Loucy (cell line): ENCODE measurements at regions not wholly inside any gene's neighbourhood (a gene's known extent, or its start where the extent isn't known, plus 50 kb on each side); places are given as distances from the start of the nearest gene placed in this dataset.

Source experiments
- H2AFZ ChIP-seq: fragments of 200-600 bp; sonication (generic); 2 replicates; pipeline ENCODE4 v1.6.0; 2016; ENCODE audit warnings: antibody characterized with exemption, mild to moderate bottlenecking, low read length, moderate library complexity
- H3F3A ChIP-seq: fragments of 200-600 bp; 2 replicates; pipeline ENCODE4 v1.6.0; 2016; ENCODE audit warnings: antibody characterized with exemption, low read depth, mild to moderate bottlenecking
- H3K27me3 ChIP-seq: fragments of 200-600 bp; sonication (generic); 2 replicates; pipeline ENCODE4 v1.6.1; 2014; ENCODE audit warnings: low read length, mild to moderate bottlenecking; ENCODE audit not compliant: insufficient read depth, poor library complexity, severe bottlenecking
- H3K36me3 ChIP-seq: fragments of 200-600 bp; sonication (generic); 2 replicates; pipeline ENCODE4 v1.6.1; 2016; ENCODE audit warnings: low read length; ENCODE audit not compliant: insufficient read depth
- H3K4me1 ChIP-seq: fragments of 200-600 bp; sonication (generic); 2 replicates; pipeline ENCODE4 v1.5.1; 2014; ENCODE audit warnings: low read length, mild to moderate bottlenecking; ENCODE audit not compliant: insufficient read depth, poor library complexity, severe bottlenecking
- H3K4me2 ChIP-seq: fragments of 200-600 bp; sonication (generic); 2 replicates; pipeline ENCODE4 v1.6.0; 2014; ENCODE audit warnings: antibody characterized with exemption, low read length, low read depth, mild to moderate bottlenecking; ENCODE audit not compliant: poor library complexity, severe bottlenecking
- H3K4me3 ChIP-seq: fragments of 200-600 bp; sonication (generic); 2 replicates; pipeline ENCODE4 v1.5.1; 2014; ENCODE audit warnings: low read length, mild to moderate bottlenecking, mixed read lengths; ENCODE audit not compliant: poor library complexity, severe bottlenecking
- H3K79me2 ChIP-seq: fragments of 200-600 bp; sonication (generic); 2 replicates; pipeline ENCODE4 v1.6.1; 2014; ENCODE audit warnings: low read length; ENCODE audit not compliant: insufficient read depth
- H3K9ac ChIP-seq: fragments of 200-600 bp; sonication (generic); 2 replicates; pipeline ENCODE4 v1.6.0; 2014; ENCODE audit warnings: mild to moderate bottlenecking, low read depth, low read length, moderate library complexity; ENCODE audit not compliant: poor library complexity, severe bottlenecking
- H3K9me2 ChIP-seq: fragments of 200-600 bp; sonication (generic); replicated peaks from 2 replicates; pipeline ENCODE4 v1.6.1; 2016; ENCODE audit warnings: low read depth, low read length, mixed read lengths
- H3K9me3 ChIP-seq: fragments of 200-600 bp; sonication (generic); 2 replicates; pipeline ENCODE4 v1.6.1; 2014; ENCODE audit warnings: mild to moderate bottlenecking, antibody characterized with exemption, low read length, low read depth; ENCODE audit not compliant: insufficient read depth
- H4K20me1 ChIP-seq: fragments of 200-600 bp; sonication (generic); 2 replicates; pipeline ENCODE4 v1.6.0; 2014; ENCODE audit warnings: antibody characterized with exemption, low read length, mild to moderate bottlenecking; ENCODE audit not compliant: insufficient read depth, poor library complexity, severe bottlenecking
- CTCF ChIP-seq: fragments of 200-600 bp; sonication (generic); conservative IDR thresholded peaks from 2 replicates; pipeline ENCODE4 v1.5.1; 2014; ENCODE audit warnings: mild to moderate bottlenecking, antibody characterized with exemption, low read length
- EZH2phosphoT487 ChIP-seq: fragments of 200-600 bp; IDR thresholded peaks from 2 replicates; pipeline ENCODE4 v1.6.1; 2018; ENCODE audit warnings: antibody characterized with exemption, mild to moderate bottlenecking, moderate library complexity, borderline replicate concordance

- Histone ChIP-seq H3K27me3 (no peaks in the 10 kb centered on the region), H2AFZ (no peak overlapping the region), H4K20me1 (no peaks in the 10 kb centered on the region), H3K9me3 (no peaks in the 10 kb centered on the region; the same call in 1 of the 2 replicates), H3F3A (no peaks in the 10 kb centered on the region), H3K79me2 (no peaks in the 10 kb centered on the region), H3K4me3 (no peak overlapping the region), H3K9ac (no peak overlapping the region), H3K4me1 (no peaks in the 10 kb centered on the region), H3K36me3 (no peaks in the 10 kb centered on the region), H3K9me2 (no peaks in the 10 kb centered on the region), H3K4me2 (no peak overlapping the region)
- no peak for TF ChIP-seq EZH2phosphoT487
- no peak for TF ChIP-seq CTCF
Measured at GRCh38 chr14:53478174-53478573, 325.1 kb upstream of the DDHD1 start.

- no peak for TF ChIP-seq EZH2phosphoT487
- TF ChIP-seq CTCF, result no peak
- H3K36me3 ChIP-seq, result no peaks in the 10 kb centered on the region
- no peaks in the 10 kb centered on the region for H3K9me2 ChIP-seq
- no peak overlapping the region for H3K4me3 ChIP-seq
- H3K4me1 ChIP-seq, result no peaks in the 10 kb centered on the region
- H3K9ac ChIP-seq, result no peak overlapping the region
- H3K9me3 ChIP-seq, result no peaks in the 10 kb centered on the region
- H3K79me2 ChIP-seq, result no peaks in the 10 kb centered on the region
- no peak overlapping the region for H3K4me2 ChIP-seq
- no peaks in the 10 kb centered on the region for H4K20me1 ChIP-seq
- no peaks in the 10 kb centered on the region for H3F3A ChIP-seq
- no peaks in the 10 kb centered on the region for H3K27me3 ChIP-seq
- H2AFZ ChIP-seq, result no peak overlapping the region
Measured at GRCh38 chr14:53473480-53473879, 320.4 kb upstream of the DDHD1 start.

- H3K4me1 ChIP-seq, result no peaks in the 10 kb centered on the region
Measured at GRCh38 chr14:53472306-53472705, 319.2 kb upstream of the DDHD1 start.

More at GRCh38 chr14:53472306-53472705, 319.2 kb upstream of the DDHD1 start:
- H3F3A ChIP-seq, result no peaks in the 10 kb centered on the region
- no peak overlapping the region for H3K9ac ChIP-seq
- no peaks in the 10 kb centered on the region for H3K36me3 ChIP-seq
- H3K27me3 ChIP-seq, result no peaks in the 10 kb centered on the region
- TF ChIP-seq CTCF (no peak), EZH2phosphoT487 (no peak)
- H4K20me1 ChIP-seq, result no peaks in the 10 kb centered on the region
- H3K4me2 ChIP-seq, result no peak overlapping the region
- H2AFZ ChIP-seq, result no peak overlapping the region
- H3K4me3 ChIP-seq, result no peak overlapping the region
- H3K79me2 ChIP-seq, result no peaks in the 10 kb centered on the region
- H3K9me3 ChIP-seq, result no peaks in the 10 kb centered on the region
- no peaks in the 10 kb centered on the region for H3K9me2 ChIP-seq
